GM19043 (cell line): ENCODE measurements at regions not wholly inside any gene's neighbourhood (a gene's known extent, or its start where the extent isn't known, plus 50 kb on each side); places are given as distances from the start of the nearest gene placed in this dataset.

Experiments
- ATAC-seq: cut with Tn5 transposase; IDR thresholded peaks from one replicate; pipeline ENCODE4 v1.9.1; 2021; ENCODE audit warnings: low read depth; ENCODE audit not compliant: unreplicated experiment

DNA sequence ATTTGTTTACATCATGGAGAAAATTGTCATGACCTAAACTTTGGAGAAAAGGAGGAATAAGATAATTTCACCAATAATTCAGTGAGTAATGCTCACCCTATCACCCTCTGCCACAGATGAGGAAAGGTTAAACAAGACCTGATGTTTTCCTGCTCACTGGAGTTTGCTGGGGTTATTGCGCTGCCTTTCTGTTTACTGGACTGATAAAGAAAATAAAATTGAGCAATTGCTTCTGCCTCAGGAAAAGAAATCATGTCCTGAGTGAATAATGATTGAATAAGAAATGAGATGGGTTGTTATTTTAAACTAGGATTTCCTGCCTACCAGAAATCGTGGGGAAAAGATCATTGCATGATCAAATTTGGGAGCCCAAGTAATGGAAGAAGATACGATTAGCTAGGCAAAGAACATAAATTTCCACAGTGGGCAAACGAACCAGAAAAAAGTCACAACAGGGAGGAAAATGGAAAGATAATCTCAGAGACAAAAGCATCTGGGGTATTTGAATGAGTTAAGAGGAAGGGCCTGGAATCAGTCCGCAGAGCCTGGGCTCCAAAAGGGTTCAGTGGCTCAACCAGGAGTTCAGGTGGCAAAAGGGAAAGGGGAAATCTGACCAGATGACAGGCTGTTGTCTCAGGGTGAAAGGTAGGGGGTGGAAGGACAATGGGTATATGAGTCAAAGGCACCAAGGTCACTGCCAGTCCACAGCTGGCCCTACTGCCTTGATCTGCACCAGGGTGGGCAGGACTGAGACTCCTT, 146.8 kb downstream of the FAM43A start:
- ATAC-seq, result no peak

DNA sequence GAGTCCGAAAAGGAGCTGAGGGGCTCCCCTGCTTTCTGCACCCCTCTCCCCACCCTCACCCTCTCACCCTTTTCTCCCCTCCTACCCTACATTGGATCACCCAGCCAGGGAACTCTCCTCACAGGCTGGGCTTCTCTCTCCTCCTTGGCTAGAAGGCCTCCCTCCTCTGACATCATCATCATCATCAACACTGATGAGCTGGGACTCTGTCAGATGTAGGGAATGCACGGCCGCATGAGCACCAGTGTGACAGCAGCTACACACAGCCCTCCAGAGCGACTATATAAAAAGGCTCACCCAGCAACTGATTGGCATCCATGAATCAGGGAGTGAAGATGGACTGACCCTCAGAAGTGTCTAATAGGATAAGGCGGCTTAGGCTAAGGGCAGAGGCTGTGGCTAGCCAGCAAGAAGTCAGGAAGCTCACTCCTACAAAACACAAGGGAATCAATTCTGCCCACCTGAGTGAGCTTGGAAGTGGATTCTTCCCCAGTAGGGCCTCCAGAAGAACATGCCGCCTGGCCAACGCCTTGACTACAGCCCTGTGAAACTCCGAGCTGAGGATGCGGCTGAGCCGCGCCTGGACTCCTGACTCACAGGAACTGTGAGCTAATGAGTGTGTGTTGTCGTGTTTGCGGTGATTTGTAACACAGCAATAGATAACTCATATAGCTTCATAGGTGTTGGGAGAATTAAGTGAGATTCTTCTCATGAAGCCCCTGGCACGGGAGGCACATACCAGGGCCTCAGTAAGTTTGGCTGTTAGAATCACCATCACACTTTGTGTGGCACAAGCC, 147.6 kb downstream of the FAM43A start:
- no peak for ATAC-seq

DNA sequence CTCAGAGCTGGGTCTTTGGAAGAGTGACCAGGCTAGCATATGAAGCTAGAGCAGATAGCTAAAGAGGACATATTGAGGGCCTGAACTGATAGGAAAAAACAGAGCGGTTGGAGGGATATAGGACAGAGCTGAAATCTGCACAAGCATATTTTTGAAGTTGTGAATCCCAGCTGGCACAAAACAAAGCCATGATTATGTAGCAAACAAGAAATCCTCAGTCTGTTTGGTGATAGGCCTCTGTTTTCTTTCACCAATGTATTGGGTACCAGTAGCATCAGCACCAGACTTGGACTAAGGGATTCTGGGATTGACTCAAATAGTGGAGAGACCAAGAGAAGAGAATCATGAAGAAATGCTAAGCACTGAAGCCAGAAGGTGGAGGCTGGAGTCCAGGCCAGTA, 151.0 kb downstream of the FAM43A start:
- ATAC-seq, result no peak

DNA sequence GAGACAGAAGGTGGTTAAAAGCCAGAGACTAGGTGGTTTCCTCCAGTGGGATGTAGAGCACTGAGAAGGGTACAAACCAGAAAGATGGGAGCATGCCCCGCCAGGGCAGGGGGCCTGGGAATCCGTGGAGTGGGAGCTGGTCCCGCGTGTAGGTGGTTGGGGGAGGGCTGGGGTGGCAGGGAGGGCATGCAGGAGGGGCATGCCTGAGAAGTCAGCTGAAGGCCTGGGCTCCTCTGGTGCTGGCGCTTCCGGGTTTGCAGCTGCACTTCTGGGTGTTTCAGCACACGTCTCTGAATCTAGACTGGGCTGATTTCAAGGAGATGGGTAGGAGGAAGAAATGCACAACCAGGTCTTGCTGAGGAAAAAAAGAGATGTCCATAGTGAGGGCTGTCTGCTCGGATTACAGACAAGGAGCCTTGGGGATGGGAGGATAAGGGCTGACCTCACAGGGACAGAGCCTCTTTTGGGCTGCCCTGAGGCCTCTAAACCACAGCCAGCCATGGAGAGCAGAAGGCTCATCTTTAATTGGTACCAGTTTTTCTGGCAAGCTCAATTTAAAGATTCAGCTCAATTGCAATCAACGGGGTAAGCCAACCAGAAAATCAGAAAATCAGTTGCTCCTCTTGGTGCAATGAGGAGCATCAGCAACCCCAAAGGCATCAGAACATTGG, 151.9 kb downstream of the FAM43A start:
- ATAC-seq, result no peak

DNA sequence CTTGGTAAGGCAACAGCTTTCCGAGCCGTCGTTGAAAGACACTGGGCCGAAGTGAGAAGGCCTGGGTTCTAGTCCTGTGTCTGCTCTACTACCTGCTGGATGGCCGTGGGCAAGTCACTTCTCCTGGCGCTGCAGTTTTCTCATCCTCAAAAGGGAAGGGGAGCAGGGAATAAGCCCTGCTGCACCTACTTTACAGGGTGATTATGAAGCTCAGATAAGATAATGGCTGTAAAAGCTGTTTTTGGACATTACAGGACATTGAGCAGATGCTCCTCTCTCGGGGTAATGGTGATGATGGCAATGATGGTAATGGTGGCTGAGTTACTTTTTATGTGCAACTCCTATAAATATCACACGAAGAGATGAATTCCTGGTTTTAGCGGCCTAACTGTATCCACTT, 152.6 kb downstream of the FAM43A start:
- no peak for ATAC-seq

DNA sequence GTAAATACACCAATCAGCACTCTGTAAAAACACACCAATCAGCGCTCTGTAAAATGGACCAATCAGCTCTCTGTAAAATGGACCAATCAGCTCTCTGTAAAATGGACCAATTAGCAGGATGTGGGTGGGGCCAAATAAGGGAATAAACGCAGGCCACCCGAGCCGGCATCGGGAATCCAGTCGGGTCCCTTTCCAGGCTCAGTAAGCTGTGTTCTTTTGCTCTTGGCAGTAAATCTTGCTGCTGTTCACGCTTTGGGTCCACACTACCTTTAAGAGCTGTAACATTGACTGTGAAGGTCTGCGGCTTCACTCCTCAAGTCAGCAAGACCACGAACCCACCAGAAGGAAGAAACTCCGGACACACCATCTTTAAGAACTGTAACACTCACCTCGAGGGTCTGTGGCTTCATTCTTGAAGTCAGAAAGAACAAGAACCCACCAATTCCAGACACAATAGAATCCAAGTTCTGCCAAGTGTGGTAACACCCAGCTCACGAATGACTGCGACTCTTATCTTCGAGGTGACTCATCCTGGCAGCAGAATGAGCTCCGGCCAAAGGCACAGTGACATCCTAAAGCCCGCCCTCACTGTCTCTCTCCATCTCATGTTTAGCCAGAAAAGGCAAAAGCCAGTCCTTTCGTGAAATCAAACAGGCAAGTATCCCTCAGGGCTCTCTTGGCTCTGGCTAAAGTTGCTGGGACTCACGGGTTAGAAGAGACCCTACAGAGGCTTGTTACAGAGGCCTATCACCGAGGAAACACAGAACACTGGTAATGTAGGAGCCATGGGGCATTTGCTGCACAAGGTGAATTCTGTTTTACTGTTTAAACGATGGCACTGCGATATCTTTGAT, 155.2 kb downstream of the FAM43A start:
- no peak for ATAC-seq

GRCh38 chr3:194841515-194841841, 155.8 kb downstream of the FAM43A start:
- no peak for ATAC-seq

DNA sequence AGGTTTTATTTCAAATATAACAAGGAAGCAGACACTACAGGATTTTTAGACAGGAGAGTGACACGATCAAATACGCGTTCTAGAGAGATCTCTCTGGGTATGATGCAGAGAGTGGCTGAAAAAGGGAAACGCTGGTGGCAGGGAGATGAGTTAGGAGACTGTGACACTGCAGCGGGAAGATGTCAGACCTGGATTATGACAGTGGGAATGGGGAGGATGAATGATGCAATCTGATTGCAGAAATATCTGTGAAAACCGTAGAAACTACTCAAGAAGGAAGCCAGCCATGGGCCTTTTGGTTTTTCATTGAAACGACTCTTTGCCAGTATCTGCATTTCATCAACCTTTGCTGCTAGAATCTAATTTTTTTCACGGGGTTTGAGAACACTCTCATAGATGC, 157.9 kb downstream of the FAM43A start:
- ATAC-seq, result no peak

DNA sequence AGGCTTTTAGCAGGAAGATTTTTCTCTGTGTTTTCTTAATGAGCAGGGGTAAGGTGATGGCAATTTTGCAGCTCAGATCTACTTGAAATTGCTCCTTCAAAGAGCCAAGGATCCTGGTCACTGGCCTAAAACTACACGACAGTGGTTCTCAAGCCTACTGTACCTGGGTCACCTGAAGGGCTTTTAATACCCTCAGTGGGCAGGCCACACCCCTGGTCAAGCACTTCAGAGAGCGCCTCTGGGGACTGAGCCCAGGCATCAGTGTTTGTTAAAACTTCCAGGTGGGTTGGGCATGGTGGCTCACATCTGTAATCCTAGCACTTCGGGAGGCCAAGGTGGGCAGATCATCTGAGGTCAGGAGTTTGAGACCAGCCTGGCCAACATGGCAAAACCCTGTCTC, 158.4 kb downstream of the FAM43A start:
- ATAC-seq, result no peak

- no peak for ATAC-seq
These were observed 163.6 kb downstream of the FAM43A start for GRCh38 chr3:194849166-194849875.

- ATAC-seq, result no peak
These were observed 165.6 kb downstream of the FAM43A start for GRCh38 chr3:194851254-194851653.

DNA sequence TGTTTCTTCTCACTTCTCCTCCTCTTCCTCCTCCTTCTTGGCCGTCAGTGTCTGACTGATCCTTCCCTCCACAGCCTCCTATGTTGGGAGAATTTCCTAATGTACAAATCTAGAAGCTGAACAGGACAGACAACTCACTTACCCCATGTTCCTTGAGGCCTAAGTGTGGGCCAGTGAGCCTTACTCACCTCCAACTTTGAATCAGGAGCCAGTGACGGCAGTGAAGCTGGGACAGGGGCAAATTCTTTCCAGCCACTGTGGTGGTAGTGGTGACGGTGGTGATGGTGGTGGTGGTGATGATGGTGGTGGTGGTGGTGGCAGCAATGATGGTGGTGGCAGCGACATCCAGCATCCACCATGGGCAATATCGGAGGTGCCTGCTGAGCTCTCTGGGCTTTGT, 166.3 kb downstream of the FAM43A start:
- no peak for ATAC-seq

DNA sequence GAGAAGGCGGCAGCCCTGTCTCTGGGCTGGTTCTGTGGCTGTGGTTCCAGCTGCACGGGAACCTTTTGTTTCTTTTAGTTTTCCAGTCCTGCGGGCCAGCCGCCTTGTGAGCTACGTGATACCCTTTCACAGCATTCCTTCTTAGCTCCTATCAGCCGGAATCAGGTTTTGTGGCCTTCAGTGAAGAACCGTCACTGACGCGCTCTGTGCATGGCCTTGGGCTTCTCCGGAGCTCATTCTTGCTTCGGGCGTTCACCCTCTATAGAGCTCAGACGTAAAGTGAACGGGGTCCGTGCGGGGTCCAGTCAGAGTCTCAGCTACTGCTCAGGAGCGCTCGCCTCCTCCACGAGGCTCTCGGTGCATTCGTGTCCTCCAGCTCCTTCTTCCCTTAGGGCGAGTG, 166.7 kb downstream of the FAM43A start:
- no peak for ATAC-seq

DNA sequence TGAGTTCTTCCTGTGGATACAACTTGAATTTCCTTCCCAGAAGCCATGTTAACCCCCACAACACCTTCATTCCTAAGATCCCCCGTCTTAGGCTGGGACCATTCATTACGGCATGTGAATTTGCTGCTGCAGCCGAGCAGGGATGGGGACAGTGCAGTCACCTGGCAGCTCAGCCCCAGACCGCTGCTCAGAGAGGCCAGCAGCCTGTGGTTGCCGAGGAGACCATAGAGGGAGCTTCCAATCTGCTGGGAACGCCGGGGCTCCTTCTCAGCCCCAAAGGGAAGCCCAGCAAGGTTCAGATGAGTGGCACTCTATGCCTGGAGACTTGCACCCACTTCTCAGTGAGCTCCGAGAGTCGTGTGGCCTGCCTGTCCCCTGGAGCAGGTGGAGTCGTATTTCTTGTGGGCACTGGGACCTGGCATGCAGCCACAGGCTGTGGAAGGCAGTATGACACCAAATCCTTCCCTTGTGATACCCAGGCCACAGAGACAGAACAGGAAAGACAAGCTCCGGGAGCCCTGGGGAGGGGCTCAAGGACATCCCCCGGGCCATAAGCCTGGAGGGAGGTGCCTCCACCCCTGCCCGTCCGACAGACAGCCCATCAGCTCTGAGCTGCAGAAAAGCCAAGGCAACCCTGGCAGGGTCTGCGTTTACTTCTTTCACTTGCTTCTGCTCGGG, 167.3 kb downstream of the FAM43A start:
- no peak for ATAC-seq

- ATAC-seq, result no peak
These were observed 168.5 kb downstream of the FAM43A start for GRCh38 chr3:194854206-194854605.

DNA sequence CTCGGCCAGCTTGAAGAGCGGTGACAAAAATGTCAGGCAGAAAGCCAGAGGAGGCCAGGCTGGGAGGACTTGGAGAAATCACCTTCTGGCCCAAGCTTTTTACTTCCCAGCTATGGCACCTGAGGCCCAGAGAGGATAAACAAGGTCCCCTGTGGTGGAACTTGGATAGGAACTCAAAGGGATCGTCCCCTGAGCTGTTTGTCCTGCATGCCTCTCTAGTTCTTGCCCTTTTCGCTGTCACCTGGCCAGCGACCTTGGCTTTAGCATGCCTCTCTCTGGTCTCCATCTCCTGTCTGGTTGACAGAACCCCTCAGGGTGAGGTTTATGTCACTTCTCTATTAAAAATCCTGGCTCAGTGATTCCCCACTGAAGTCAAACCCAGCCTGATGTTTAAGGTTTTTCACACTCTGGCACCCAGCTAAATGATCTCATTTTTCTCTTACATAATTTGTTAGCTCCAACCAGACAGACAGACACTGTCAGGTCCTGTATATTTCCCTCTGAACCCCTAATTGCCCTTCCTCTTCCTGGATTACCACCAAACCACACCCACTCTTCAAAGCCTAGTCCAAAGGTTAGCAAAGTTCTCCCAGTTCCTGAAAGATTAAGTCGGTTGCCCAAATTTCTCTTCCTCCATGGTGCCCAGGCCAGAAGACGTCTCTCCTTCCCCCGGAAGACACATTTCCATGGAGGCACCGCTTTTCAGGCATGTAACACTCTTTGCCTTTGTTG, 169.1 kb downstream of the FAM43A start:
- no peak for ATAC-seq

DNA sequence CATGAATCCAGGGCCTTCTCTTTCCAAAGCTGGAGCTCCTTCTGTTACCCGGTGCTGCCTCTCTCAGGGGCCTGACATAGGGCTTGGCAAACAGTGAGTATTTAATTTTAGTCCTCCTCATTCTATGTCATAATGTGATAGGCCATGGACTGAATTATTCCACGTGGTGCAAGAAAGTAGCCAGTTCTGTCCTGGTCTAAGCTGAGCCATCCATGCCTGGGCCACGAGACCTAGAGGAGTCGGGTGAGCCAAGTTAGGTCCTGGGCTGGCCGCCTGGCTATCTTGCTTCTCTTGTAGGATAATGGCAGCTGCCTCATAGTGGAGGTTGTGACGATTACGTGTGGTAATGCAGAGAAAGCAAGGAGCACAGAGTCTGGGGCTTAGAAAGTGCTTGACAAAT, 170.6 kb downstream of the FAM43A start:
- no peak for ATAC-seq

DNA sequence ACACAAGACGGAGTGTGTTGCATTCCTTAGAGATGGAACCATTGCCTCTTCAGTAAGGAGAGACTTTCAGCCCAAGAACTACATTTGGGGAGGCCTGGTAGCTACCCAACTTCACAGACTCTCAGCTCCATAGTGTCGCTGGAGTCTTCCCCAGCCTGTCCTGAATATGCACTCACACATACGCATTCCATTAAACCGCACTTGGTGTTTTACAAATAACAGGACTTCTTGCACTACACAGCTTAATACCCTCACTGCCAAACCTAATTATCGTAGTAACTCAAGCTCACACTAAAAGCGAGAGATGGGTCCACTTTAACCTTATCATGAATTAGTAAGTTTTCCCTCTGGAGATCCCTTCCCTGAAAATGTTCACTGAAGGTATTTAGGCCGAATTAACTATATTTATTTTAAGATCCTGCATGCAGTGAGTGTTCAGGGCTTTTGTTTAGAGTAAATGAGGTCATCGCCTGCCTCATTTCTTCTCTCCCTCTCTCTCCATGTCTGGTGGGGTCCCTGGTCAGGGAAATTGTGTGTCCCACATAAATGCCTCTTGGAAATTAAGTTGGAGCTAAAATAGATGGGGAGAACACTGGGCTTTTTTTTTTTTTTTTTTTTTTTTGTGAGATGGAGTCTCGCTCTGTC, 171.9 kb downstream of the FAM43A start:
- no peak for ATAC-seq
